ENCODE measurements at regions not wholly inside any gene's neighbourhood (a gene's known extent, or its start where the extent isn't known, plus 50 kb on each side); places are given as distances from the start of the nearest gene placed in this dataset.
"Not testable (repeated sequence)": the region's sequence is repeated elsewhere in the genome, so short reads cannot be mapped to it uniquely, and the experiment has no call there.

DNA sequence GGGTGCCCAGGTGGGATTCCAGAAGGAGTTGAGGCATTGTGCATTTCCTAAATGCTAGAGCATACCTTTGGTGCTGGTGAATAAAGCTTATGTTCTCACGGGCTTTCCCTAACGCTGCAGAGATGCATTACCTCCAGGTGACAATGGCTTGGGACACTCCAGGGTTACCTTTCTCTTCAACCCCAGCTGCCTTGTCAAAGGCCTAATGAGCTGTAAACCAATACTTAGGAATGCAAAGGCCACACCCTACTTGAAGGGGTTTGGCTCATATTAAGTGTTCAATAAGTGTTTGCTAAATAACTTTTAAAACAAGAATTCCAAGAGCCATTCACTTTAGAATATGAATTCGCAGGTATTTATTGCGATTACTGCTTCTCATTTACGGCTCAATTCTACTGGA lies 77.6 kb upstream of the PAX8 start:
- not testable (repeated sequence) for H3K4me1 Mint-ChIP-seq; DNase-seq; H3K36me3 Mint-ChIP-seq; H3K27me3 Mint-ChIP-seq (ENCODE audit: low read depth in 3 of 3); H3K4me3 Mint-ChIP-seq; H3K27ac Mint-ChIP-seq; H3K9me3 Mint-ChIP-seq

DNA sequence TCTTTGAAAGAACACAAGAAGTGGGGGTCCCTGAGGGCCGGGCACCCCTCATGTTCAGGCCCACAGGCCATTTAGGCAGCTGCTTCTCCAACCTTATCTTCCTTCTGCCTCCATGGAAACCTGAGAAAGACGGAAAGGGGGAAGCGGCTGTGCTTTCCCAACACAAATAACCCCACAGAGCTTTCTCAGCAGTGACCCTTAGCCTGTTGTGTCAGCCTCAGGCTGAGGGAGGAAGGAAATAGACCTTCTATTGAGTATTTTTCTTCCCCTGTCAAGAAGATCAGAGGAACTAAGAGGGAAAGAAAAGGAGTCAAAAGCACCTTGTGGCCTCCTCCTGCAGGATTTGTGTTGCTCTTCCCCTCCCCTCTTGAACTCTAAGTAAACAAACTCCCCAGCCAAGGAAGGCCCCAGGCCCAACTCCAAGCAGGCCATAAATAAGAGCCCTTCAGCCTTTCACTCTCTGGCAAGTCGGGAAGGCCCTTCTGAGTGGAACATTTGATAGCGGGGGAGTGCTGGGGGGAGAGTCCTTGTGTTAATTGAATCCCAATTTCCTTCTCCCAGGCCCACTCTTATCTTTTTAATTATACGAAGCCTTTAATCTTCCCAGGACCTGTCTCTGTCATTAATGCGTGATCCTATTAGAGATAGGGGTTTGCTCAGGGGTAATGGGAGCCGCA lies 76.8 kb upstream of the PAX8 start:
- not testable (repeated sequence) for H3K4me1 Mint-ChIP-seq; H3K27ac Mint-ChIP-seq; H3K36me3 Mint-ChIP-seq; H3K4me3 Mint-ChIP-seq; DNase-seq; H3K9me3 Mint-ChIP-seq; H3K27me3 Mint-ChIP-seq (ENCODE audit: low read depth in 3 of 3)

- H3K9me3 Mint-ChIP-seq, result peaks cover 0 to 1% (median 0%) of the 10 kb centered on the region in 6 donors
- H3K4me3 Mint-ChIP-seq, result no peak overlapping the region
- H3K27me3 Mint-ChIP-seq (ENCODE audit: low read depth in 3 of 3), result peaks cover 0 to 1% (median 0%) of the 10 kb centered on the region in 3 donors
- DNase-seq, result no peak
- H3K36me3 Mint-ChIP-seq, result no peaks in the 10 kb centered on the region
- no peaks in the 10 kb centered on the region for H3K4me1 Mint-ChIP-seq
- no peak overlapping the region for H3K27ac Mint-ChIP-seq
Observed at GRCh38 chr2:113351375-113352355, 72.9 kb upstream of the PAX8 start.

GRCh38 chr2:113343800-113344199 lies 65.1 kb upstream of the PAX8 start:
- not testable (repeated sequence) for H3K9me3 Mint-ChIP-seq; H3K4me3 Mint-ChIP-seq; DNase-seq; H3K4me1 Mint-ChIP-seq; H3K36me3 Mint-ChIP-seq; H3K27me3 Mint-ChIP-seq (ENCODE audit: low read depth in 3 of 3); H3K27ac Mint-ChIP-seq

- H3K4me3 Mint-ChIP-seq, result no peak overlapping the region
- no peak overlapping the region for H3K27ac Mint-ChIP-seq
- no peaks in the 10 kb centered on the region for H3K9me3 Mint-ChIP-seq
- H3K27me3 Mint-ChIP-seq (ENCODE audit: low read depth in 3 of 3), result peaks cover 0 to 2% (median 0%) of the 10 kb centered on the region in 3 donors
- H3K36me3 Mint-ChIP-seq, result no peaks in the 10 kb centered on the region
- no peak for DNase-seq
- H3K4me1 Mint-ChIP-seq, result no peaks in the 10 kb centered on the region
Observed at GRCh38 chr2:113342650-113343049, 63.9 kb upstream of the PAX8 start.

DNA sequence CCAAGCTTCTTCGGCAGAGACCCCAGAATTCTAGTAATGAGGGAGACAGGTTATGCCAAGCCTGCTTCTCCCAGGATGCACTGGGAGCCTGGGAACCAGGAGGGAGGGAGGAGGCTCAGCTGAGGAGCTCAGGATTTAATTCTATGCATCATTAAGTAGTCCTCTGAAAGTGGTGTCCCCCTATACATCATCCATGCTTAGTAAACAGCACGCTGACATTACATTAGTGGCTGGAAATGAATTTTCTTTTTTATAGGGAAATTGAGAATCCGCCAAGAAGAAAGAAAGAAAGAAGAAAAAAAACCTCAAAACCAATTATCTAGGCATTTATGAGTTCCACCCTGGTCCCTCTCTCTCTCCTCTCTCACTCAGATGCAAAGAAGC lies 63.1 kb upstream of the PAX8 start:
- H3K4me3 Mint-ChIP-seq; H3K36me3 Mint-ChIP-seq; H3K4me1 Mint-ChIP-seq; H3K27ac Mint-ChIP-seq; H3K27me3 Mint-ChIP-seq (ENCODE audit: low read depth in 3 of 3); H3K9me3 Mint-ChIP-seq; DNase-seq: not testable (repeated sequence)

DNA sequence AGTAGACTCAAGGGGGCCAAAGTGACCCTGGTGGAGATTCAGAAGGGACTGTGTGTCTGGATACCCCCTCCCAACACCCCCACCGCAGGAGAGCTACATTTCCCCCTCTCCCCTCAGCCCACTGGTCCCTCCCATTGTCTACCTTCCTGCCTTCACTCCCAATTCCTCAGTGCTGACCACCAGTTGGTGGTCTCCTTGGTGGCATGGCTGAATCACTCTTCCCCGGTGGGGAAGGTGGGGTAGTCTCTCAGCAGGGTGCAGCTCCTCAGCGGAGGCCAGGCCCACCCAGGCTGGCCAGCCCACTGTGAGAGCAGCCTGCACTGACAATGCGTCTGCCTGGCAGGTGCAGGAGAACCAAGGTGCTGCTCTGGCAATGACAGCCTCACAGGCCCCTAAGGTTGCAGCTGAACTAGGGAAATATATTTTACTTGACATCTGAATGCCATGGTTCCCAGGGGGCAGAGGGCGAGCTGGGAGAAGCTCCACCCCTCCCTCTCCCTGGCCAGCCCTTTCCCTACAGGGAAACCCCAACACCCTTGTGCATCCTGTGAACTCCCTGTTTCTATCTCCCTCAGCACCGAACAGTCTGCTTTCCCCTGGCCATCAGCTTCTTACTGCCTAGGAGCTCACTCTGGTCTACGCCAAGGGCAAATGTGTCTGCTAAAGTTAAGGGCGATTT lies 62.6 kb upstream of the PAX8 start:
- DNase-seq, result no peak
- H3K4me1 Mint-ChIP-seq, result no peaks in the 10 kb centered on the region
- no peak overlapping the region for H3K4me3 Mint-ChIP-seq
- H3K27me3 Mint-ChIP-seq (ENCODE audit: low read depth in 3 of 3), result peaks cover 0 to 6% (median 4%) of the 10 kb centered on the region in 3 donors
- H3K36me3 Mint-ChIP-seq, result no peaks in the 10 kb centered on the region
- H3K9me3 Mint-ChIP-seq, result no peaks in the 10 kb centered on the region
- H3K27ac Mint-ChIP-seq, result no peak overlapping the region

DNA sequence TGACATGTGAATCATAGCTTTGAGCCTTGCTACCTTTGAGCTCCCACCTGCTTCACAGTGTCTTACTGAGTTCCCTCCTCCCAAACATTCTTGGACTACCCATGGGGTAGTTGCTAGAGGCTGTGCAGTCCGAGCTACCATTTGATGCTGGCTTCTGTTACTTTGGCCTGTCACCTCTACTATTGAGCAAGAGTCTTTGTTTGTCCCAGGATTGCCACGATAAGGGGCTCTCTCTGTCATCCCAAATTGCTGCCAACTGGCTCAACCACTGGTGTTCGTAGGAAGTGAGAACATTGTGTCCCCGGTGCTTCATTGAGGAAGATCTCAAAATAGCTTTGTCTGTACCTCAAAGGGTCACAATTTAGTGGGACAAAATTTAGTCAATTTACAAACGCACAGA lies 59.1 kb upstream of the PAX8 start:
- Mint-ChIP-seq H3K4me1 (no peaks in the 10 kb centered on the region), H3K4me3 (no peak overlapping the region), H3K27ac (no peak overlapping the region), H3K9me3 (no peaks in the 10 kb centered on the region), H3K36me3 (no peaks in the 10 kb centered on the region), H3K27me3 (ENCODE audit: low read depth in 3 of 3) (peaks cover 0 to 7% (median 5%) of the 10 kb centered on the region in 3 donors)
- DNase-seq, result no peak

DNA sequence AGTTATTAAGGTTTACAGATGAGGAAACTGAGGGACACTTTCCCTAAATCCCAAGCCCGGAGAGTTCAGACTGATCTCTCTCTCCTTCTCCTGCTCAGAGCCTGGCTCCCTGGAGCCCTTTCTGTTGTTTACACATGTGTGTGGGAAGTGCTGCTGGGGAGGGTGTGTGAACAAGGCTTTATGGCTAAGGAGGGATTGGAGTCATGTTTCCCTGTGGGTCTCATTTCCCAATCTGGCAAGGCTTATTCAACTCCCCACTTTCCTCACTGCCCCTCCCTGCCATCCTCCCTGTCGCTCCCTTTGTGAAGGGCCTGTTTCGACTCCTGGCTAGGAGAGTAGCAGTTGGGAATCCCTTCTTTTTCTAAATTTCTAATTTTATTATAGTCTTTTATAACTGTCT lies 57.3 kb upstream of the PAX8 start:
- not testable (repeated sequence) for H3K4me3 Mint-ChIP-seq; DNase-seq; H3K9me3 Mint-ChIP-seq; H3K27me3 Mint-ChIP-seq (ENCODE audit: low read depth in 3 of 3); H3K27ac Mint-ChIP-seq; H3K4me1 Mint-ChIP-seq; H3K36me3 Mint-ChIP-seq

DNA sequence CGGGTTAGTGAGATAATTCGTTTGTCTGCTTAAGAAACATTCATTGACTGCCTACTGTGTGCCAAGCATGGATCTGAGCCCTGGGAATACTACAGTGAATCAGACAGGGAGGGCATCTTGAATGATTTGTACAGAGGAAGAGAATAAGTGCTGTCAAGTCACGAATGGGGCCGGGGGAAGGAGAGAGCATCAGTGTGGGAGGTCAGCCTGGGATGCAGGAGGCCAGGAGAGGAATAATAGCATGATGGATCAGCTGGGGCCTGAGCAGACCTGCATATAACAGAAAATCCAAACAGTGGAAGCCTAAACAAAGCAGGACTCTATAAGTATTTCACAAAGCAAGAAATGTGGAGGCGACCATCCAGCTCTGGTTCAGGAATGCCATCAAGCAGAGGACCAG lies 55.4 kb upstream of the PAX8 start:
- Mint-ChIP-seq H3K4me3 (no peak overlapping the region), H3K27ac (no peak overlapping the region), H3K27me3 (ENCODE audit: low read depth in 3 of 3) (peaks cover 0 to 7% (median 5%) of the 10 kb centered on the region in 3 donors), H3K4me1 (no peaks in the 10 kb centered on the region), H3K36me3 (no peaks in the 10 kb centered on the region), H3K9me3 (no peaks in the 10 kb centered on the region)
- no peak for DNase-seq

DNA sequence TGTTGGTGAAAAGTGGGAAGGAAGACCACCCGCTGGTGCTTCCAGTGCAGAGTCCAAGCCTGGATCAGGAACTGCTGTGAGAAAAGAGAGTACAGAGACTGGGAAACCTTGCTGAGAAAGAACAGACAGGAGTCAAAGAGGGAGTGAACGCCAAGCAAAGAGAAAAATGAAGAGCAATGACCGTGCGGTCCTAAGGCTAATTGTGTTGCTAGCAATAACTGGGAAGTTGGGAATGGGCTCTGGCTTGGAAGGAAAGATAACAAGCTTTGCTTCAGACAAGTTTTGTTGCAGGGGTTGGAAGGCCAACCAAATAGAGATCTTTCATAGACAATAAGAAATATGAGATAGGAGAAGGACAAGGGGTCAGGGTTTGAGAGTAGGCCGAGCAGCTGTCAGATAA lies 55.0 kb upstream of the PAX8 start:
- DNase-seq; H3K4me3 Mint-ChIP-seq; H3K9me3 Mint-ChIP-seq; H3K4me1 Mint-ChIP-seq; H3K27me3 Mint-ChIP-seq (ENCODE audit: low read depth in 3 of 3); H3K27ac Mint-ChIP-seq; H3K36me3 Mint-ChIP-seq: not testable (repeated sequence)

DNA sequence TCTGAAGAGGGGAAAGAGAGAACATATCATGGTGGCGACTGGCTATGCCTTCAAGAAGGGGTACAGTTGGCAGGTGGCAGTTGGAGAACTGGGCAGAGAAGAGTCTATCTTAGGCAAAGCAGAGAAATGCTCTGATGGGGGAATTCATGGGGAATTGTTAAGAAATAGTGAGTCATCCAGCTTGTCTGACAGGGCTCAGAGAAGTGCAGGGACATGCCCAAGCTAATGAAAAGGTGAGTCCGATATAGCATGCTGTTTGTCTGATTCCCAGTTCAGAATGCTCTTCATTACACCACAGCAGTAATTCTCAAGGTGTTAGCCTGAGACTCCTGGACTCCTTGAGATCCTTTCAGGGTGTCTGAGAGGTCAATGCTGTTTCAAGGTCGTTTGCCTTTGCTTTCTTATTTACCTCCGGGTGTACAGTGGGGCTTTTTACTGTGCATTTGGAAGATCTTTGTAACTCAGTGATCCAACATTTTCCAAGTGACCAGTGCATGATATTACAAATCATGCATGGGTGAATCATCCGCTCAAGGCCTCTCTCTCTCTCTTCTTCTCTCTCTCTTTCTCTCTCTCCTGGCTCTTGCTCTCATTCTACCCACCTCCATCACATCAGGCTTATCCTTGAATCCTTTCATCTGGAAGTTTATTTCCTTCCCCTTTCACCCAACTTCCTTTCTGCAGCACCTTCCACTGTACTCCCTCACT lies 51.5 kb upstream of the PAX8 start:
- not testable (repeated sequence) for H3K9me3 Mint-ChIP-seq; DNase-seq; H3K36me3 Mint-ChIP-seq; H3K27ac Mint-ChIP-seq; H3K4me3 Mint-ChIP-seq; H3K4me1 Mint-ChIP-seq; H3K27me3 Mint-ChIP-seq (ENCODE audit: low read depth in 3 of 3)

GRCh38 chr2:113328973-113329372 lies 50.3 kb upstream of the PAX8 start:
- H3K4me1 Mint-ChIP-seq, result peaks cover 4 to 17% of the 10 kb centered on the region in 2 donors
- H3K27me3 Mint-ChIP-seq (ENCODE audit: low read depth in 3 of 3); H3K27ac Mint-ChIP-seq; DNase-seq; H3K36me3 Mint-ChIP-seq; H3K9me3 Mint-ChIP-seq; H3K4me3 Mint-ChIP-seq: not testable (repeated sequence)

GRCh38 chr2:113328572-113328971 lies 49.9 kb upstream of the PAX8 start:
- not testable (repeated sequence) for DNase-seq; H3K27me3 Mint-ChIP-seq (ENCODE audit: low read depth in 3 of 3); H3K27ac Mint-ChIP-seq; H3K9me3 Mint-ChIP-seq; H3K36me3 Mint-ChIP-seq; H3K4me3 Mint-ChIP-seq
- H3K4me1 Mint-ChIP-seq, result peaks cover 4 to 17% of the 10 kb centered on the region in 2 donors

All from immature natural killer cell (primary cell).